K562 (cell line): ENCODE measurements at regions not wholly inside any gene's neighbourhood (a gene's known extent, or its start where the extent isn't known, plus 50 kb on each side); places are given as distances from the start of the nearest gene placed in this dataset.

Experiments used
- ATF3 ChIP-seq, 2 experiments: fragments of 450-650 bp in 1 of 2; sonication (generic) in 1 of 2; formaldehyde crosslinking in 1 of 2; IDR thresholded peaks in 1 of 2; conservative IDR thresholded peaks in 1 of 2; 2 replicates each; pipeline versions ENCODE4 v1.6.1 to v1.8.1; 2016 to 2023; ENCODE audit warnings: mild to moderate bottlenecking in 2 of 2, moderate library complexity in 2 of 2, inconsistent platforms in 1 of 2, missing genetic modification reagents in 1 of 2
- FOS ChIP-seq: IDR thresholded peaks from 3 replicates; pipeline ENCODE4 v1.6.1; 2011; ENCODE audit not compliant: insufficient read length; ENCODE audit errors: extremely low read depth
- FOXK1 ChIP-seq: sonication (generic); formaldehyde crosslinking; IDR thresholded peaks from 2 replicates; pipeline ENCODE4 v1.8.0; 2022; ENCODE audit warnings: missing genetic modification reagents, mild to moderate bottlenecking, borderline replicate concordance
- IRF2 ChIP-seq: sonication (generic); formaldehyde crosslinking; IDR thresholded peaks from 2 replicates; pipeline ENCODE4 v1.8.1; 2022; ENCODE audit warnings: mild to moderate bottlenecking, missing genetic modification reagents
- MCM7 ChIP-seq, 2 experiments: fragments of 450-650 bp; IDR thresholded peaks; 2 replicates each; pipeline ENCODE4 v1.6.1; 2016 to 2018
- MTA2 ChIP-seq: fragments of 450-650 bp; IDR thresholded peaks from 2 replicates; pipeline ENCODE4 v1.6.1; 2016; ENCODE audit warnings: low read depth
- MXI1 ChIP-seq: IDR thresholded peaks from 2 replicates; pipeline ENCODE4 v1.6.1; 2011; ENCODE audit warnings: low read depth, mild to moderate bottlenecking, improper control_type of control experiment, low read length
- POLR2G ChIP-seq: fragments of 200-400 bp; formaldehyde crosslinking; IDR thresholded peaks from 2 replicates; pipeline ENCODE4 v1.6.1; 2017; ENCODE audit warnings: low read depth, mild to moderate bottlenecking, antibody characterized with exemption, low read length, moderate library complexity
- SRSF1 ChIP-seq: fragments of 200-400 bp; formaldehyde crosslinking; IDR thresholded peaks from 2 replicates; pipeline ENCODE4 v1.6.1; 2017; ENCODE audit warnings: mild to moderate bottlenecking, low read depth, low read length, moderate library complexity
- SRSF7 ChIP-seq: fragments of 200-400 bp; formaldehyde crosslinking; optimal IDR thresholded peaks from 2 replicates; pipeline ENCODE3; 2017; ENCODE audit warnings: mild to moderate bottlenecking, low read depth, low read length
- TAL1 ChIP-seq: fragments of 450-650 bp; IDR thresholded peaks from 2 replicates; pipeline ENCODE4 v1.6.1; 2016; ENCODE audit warnings: mild to moderate bottlenecking
- XRCC4 ChIP-seq: IDR thresholded peaks from one replicate; pipeline ENCODE4 v1.6.1; 2011; ENCODE audit not compliant: insufficient read depth, insufficient read length; ENCODE audit errors: extremely low read depth
- ZNF444 ChIP-seq: fragments of 250-450 bp; sonication (Bioruptor Pico); IDR thresholded peaks from 2 replicates; pipeline ENCODE4 v1.4.0; 2020; ENCODE audit warnings: mild to moderate bottlenecking, moderate library complexity
- ZNF639 ChIP-seq, 2 experiments: fragments of 200-800 bp in 1 of 2; sonication (Bioruptor generic) in 1 of 2; sonication (generic) in 1 of 2; formaldehyde crosslinking in 1 of 2; IDR thresholded peaks in 1 of 2; conservative IDR thresholded peaks in 1 of 2; 2 replicates each; pipeline versions ENCODE4 v1.5.0 to v1.6.1; 2016 to 2020; ENCODE audit warnings: missing compliant biosample characterization in 1 of 2, missing genetic modification characterization in 1 of 2, missing genetic modification reagents in 1 of 2
- ZNF707 ChIP-seq: fragments of 250-450 bp; sonication (Bioruptor Pico); conservative IDR thresholded peaks from 2 replicates; pipeline ENCODE4 v1.8.0; 2022; ENCODE audit warnings: inconsistent platforms, mild to moderate bottlenecking, moderate library complexity
- TF ChIP-seq, protein P1 (sequence below), 2 experiments: fragments of 450-650 bp; IDR thresholded peaks; 2 replicates each; pipeline ENCODE4 v1.6.1; 2016; ENCODE audit warnings: mild to moderate bottlenecking in 2 of 2, borderline replicate concordance in 1 of 2, low read depth in 1 of 2, moderate library complexity in 1 of 2
- TF ChIP-seq, protein P2 (sequence below): sonication (generic); formaldehyde crosslinking; IDR thresholded peaks from 2 replicates; pipeline ENCODE4 v1.8.1; 2023; ENCODE audit warnings: mild to moderate bottlenecking, missing genetic modification reagents

GRCh38 chr15:67900621-67901147 lies 60.8 kb upstream of the RNU6-1 start (continued):
- TF ChIP-seq, protein P1, sequence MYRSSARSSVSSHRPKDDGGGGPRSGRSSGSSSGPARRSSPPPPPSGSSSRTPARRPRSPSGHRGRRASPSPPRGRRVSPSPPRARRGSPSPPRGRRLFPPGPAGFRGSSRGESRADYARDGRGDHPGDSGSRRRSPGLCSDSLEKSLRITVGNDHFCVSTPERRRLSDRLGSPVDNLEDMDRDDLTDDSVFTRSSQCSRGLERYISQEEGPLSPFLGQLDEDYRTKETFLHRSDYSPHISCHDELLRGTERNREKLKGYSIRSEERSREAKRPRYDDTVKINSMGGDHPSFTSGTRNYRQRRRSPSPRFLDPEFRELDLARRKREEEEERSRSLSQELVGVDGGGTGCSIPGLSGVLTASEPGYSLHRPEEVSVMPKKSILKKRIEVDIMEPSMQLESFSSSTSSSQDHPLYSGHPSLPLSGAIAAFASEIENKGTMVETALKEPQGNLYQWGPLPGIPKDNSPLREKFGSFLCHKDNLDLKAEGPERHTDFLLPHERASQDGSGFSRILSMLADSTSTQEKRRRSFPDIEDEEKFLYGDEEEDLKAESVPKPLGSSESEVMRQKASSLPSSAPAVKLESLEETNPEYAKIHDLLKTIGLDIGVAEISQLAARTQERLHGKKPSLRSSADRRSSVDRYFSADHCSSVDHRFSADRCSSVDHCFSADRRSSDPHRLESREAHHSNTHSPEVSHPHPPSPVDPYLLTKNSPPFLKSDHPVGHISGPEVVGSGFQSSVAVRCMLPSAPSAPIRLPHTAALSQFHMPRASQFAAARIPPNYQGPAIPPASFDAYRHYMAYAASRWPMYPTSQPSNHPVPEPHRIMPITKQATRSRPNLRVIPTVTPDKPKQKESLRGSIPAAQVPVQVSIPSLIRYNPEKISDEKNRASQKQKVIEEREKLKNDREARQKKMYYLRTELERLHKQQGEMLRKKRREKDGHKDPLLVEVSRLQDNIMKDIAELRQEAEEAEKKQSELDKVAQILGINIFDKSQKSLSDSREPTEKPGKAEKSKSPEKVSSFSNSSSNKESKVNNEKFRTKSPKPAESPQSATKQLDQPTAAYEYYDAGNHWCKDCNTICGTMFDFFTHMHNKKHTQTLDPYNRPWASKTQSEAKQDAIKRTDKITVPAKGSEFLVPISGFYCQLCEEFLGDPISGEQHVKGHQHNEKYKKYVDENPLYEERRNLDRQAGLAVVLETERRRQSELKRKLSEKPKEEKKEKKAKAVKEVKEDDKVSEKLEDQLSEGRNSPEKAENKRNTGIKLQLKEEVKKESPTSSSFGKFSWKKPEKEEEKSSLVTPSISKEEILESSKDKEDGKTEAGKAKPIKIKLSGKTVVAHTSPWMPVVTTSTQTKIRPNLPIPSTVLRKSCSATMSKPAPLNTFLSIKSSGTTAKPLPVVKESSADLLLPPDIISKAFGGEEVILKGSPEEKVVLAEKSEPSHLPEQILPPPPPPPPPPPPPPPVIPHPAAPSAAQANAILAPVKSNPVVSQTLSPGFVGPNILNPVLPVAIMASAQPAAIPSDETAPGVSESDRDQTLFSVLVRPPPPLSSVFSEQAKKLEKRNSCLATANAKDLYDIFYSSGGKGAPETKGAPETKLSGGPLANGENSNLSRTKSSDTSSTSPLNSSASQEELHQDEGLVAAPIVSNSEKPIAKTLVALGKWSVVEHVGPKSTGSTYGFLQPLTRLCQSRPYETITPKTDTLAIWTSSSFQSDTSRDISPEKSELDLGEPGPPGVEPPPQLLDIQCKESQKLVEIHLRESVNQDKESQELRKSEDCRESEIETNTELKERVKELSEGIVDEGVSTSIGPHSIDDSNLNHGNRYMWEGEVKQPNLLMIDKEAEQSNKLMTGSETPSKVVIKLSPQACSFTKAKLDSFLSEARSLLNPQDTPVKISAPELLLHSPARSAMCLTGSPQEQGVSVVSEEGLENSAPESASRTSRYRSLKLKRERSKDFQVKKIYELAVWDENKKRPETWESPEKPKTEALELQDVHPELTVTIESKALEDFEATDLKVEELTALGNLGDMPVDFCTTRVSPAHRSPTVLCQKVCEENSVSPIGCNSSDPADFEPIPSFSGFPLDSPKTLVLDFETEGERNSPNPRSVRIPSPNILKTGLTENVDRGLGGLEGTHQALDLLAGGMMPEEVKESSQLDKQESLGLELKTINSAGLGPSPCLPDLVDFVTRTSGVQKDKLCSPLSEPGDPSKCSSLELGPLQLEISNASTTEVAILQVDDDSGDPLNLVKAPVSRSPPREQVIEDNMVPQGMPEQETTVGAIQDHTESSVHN (IDR thresholded peaks at IDR 0.05; ENCODE audit: borderline replicate concordance in 1 of 2, low read depth in 1 of 2) = no peak
- TF ChIP-seq XRCC4 (no peak), POLR2G (no peak), MTA2 (no peak), ATF3 (IDR thresholded peaks at IDR 0.05) (peak; percentile 67), ATF3 (CRISPR knock-in tag; conservative IDR thresholded peaks at IDR 0.05) (no peak), MCM7 (IDR thresholded peaks at IDR 0.05) (no peak), TAL1 (no peak), ZNF707 (CRISPR knock-in tag) (no peak), FOXK1 (no peak), SRSF1 (no peak), ZNF639 (CRISPR knock-in tag; conservative IDR thresholded peaks at IDR 0.05 in 1 of 2, IDR thresholded peaks at IDR 0.05 in 1 of 2) (peak in 1 of 2 experiments; percentile 98; a peak in 2 of 4 replicates), ZNF444 (CRISPR knock-in tag) (peak; percentile 92), FOS (no peak), IRF2 (no peak), MXI1 (no peak), SRSF7 (no peak)
- TF ChIP-seq, protein P2, sequence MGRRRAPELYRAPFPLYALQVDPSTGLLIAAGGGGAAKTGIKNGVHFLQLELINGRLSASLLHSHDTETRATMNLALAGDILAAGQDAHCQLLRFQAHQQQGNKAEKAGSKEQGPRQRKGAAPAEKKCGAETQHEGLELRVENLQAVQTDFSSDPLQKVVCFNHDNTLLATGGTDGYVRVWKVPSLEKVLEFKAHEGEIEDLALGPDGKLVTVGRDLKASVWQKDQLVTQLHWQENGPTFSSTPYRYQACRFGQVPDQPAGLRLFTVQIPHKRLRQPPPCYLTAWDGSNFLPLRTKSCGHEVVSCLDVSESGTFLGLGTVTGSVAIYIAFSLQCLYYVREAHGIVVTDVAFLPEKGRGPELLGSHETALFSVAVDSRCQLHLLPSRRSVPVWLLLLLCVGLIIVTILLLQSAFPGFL (CRISPR knock-in tag) = no peak
